ENCODE measurements at regions not wholly inside any gene's neighbourhood (a gene's known extent, or its start where the extent isn't known, plus 50 kb on each side); places are given as distances from the start of the nearest gene placed in this dataset.

GRCh38 chr10:111246136-111246535 lies 169.3 kb downstream of the ADRA2A start (continued):
- TF ChIP-seq, protein P1, sequence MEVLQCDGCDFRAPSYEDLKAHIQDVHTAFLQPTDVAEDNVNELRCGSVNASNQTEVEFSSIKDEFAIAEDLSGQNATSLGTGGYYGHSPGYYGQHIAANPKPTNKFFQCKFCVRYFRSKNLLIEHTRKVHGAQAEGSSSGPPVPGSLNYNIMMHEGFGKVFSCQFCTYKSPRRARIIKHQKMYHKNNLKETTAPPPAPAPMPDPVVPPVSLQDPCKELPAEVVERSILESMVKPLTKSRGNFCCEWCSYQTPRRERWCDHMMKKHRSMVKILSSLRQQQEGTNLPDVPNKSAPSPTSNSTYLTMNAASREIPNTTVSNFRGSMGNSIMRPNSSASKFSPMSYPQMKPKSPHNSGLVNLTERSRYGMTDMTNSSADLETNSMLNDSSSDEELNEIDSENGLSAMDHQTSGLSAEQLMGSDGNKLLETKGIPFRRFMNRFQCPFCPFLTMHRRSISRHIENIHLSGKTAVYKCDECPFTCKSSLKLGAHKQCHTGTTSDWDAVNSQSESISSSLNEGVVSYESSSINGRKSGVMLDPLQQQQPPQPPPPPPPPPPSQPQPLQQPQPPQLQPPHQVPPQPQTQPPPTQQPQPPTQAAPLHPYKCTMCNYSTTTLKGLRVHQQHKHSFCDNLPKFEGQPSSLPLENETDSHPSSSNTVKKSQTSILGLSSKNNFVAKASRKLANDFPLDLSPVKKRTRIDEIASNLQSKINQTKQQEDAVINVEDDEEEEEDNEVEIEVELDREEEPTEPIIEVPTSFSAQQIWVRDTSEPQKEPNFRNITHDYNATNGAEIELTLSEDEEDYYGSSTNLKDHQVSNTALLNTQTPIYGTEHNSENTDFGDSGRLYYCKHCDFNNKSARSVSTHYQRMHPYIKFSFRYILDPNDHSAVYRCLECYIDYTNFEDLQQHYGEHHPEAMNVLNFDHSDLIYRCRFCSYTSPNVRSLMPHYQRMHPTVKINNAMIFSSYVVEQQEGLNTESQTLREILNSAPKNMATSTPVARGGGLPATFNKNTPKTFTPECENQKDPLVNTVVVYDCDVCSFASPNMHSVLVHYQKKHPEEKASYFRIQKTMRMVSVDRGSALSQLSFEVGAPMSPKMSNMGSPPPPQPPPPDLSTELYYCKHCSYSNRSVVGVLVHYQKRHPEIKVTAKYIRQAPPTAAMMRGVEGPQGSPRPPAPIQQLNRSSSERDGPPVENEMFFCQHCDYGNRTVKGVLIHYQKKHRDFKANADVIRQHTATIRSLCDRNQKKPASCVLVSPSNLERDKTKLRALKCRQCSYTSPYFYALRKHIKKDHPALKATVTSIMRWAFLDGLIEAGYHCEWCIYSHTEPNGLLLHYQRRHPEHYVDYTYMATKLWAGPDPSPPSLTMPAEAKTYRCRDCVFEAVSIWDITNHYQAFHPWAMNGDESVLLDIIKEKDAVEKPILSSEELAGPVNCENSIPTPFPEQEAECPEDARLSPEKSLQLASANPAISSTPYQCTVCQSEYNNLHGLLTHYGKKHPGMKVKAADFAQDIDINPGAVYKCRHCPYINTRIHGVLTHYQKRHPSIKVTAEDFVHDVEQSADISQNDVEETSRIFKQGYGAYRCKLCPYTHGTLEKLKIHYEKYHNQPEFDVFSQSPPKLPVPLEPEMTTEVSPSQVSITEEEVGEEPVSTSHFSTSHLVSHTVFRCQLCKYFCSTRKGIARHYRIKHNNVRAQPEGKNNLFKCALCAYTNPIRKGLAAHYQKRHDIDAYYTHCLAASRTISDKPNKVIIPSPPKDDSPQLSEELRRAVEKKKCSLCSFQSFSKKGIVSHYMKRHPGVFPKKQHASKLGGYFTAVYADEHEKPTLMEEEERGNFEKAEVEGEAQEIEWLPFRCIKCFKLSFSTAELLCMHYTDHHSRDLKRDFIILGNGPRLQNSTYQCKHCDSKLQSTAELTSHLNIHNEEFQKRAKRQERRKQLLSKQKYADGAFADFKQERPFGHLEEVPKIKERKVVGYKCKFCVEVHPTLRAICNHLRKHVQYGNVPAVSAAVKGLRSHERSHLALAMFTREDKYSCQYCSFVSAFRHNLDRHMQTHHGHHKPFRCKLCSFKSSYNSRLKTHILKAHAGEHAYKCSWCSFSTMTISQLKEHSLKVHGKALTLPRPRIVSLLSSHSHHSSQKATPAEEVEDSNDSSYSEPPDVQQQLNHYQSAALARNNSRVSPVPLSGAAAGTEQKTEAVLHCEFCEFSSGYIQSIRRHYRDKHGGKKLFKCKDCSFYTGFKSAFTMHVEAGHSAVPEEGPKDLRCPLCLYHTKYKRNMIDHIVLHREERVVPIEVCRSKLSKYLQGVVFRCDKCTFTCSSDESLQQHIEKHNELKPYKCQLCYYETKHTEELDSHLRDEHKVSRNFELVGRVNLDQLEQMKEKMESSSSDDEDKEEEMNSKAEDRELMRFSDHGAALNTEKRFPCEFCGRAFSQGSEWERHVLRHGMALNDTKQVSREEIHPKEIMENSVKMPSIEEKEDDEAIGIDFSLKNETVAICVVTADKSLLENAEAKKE (CRISPR knock-in tag; IDR thresholded peaks at IDR 0.05), result no peak

DNA sequence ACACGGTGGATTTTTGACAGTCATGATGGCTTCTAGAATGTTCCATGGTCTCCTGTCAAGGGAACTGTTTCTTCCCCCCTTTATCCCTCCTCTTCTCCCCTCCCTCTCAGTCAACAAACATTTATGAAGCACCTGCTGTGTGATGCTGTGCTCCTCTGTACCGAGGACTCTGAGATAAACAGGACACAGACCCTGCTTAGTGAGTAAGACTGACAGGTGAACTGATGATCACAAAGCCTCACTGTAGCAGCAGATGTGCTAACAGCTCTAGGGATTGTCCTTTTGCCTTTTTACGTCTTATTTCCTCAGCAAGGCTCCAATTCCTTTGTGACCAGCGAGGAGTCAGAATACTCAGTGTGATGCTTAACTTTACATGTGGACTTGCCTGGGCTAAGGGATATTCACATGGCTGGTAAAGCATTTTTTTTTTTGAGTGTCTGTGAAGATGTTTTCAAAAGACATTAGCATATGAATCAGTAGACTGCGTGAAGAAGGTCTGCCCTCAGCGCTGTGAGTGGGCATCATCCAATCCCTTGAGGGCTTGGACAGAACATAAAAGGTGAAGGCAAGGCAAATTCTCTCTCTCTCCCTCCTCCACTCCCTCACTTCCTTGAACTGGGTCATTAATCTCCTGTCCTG lies 170.1 kb downstream of the ADRA2A start:
- Histone ChIP-seq H3K9me2 (ENCODE audit: insufficient read depth) (no peaks in the 10 kb centered on the region), H3K27ac (ENCODE audit: low read depth) (no peak overlapping the region), H3F3A (replicated peaks; ENCODE audit: low read depth) (no peaks in the 10 kb centered on the region), H2AFZ (no peak overlapping the region), H3K4me1 (ENCODE audit: insufficient read depth) (no peaks in the 10 kb centered on the region), H3K4me3 (no peak overlapping the region), H3K79me2 (replicated peaks; ENCODE audit: insufficient read depth) (no peaks in the 10 kb centered on the region), H3K4me2 (no peak overlapping the region), H3K36me3 (ENCODE audit: insufficient read depth) (no peaks in the 10 kb centered on the region), H4K20me1 (replicated peaks; ENCODE audit: insufficient read depth) (no peaks in the 10 kb centered on the region), H3K27me3 (ENCODE audit: insufficient read depth) (no peaks in the 10 kb centered on the region)
- Mint-ChIP-seq H3K36me3 (ENCODE audit: low read depth) (no peaks in the 10 kb centered on the region), H3K27ac (no peak overlapping the region), H3K4me3 (no peak overlapping the region), H3K27me3 (ENCODE audit: insufficient read depth, low read depth, poor library complexity) (no peaks in the 10 kb centered on the region), H3K9me3 (no peaks in the 10 kb centered on the region), H3K4me1 (peaks cover 4% of the 10 kb centered on the region)
- DNase-seq (ENCODE audit: low spot score), result no peak
- no peak; the same call in 2 of the 3 replicates for ATAC-seq
- TF ChIP-seq CREB1 (CRISPR knock-in tag; IDR thresholded peaks at IDR 0.05; ENCODE audit: low read depth) (no peak), EZH2 (IDR thresholded peaks at IDR 0.05; ENCODE audit: low read depth, unreplicated experiment) (no peak)
